GM12878 (cell line): ENCODE measurements at regions not wholly inside any gene's neighbourhood (a gene's known extent, or its start where the extent isn't known, plus 50 kb on each side); places are given as distances from the start of the nearest gene placed in this dataset.

Experiments used
- ATAC-seq: fragments of 200-7000 bp; cut with Tn5 transposase; 3 replicates; pipeline ENCODE4 v1.9.1; 2020; ENCODE audit warnings: mild to moderate bottlenecking, moderate library complexity
- BruUV-seq: library from RNA; stranded (reverse); fragments of 400-500 nt; replicated peaks from 2 replicates; lab custom pipeline; 2021; lab: Mats Ljungman, UMichigan
- CTCF ChIA-PET: fragments of 300-600 bp; sonication (Branson Sonifier 250); formaldehyde crosslinking; extraction: SDS; loops from one replicate; lab custom pipeline; 2021; ENCODE audit warnings: inconsistent platforms; lab: Yijun Ruan, JAX
- POLR2A ChIA-PET: fragments of 350-600 bp; formaldehyde crosslinking; extraction: SDS; loops from one replicate; lab custom pipeline; 2021; ENCODE audit warnings: inconsistent platforms; lab: Charles Lee
- RAD21 ChIA-PET: fragments of 300-600 bp; sonication (Branson Sonifier 250); formaldehyde crosslinking; loops from one replicate; lab custom pipeline; 2023; ENCODE audit warnings: antibody characterized with exemption; ENCODE audit not compliant: unreplicated experiment; lab: Charles Lee
- SMC1A ChIA-PET: fragments of 300-600 bp; sonication (Branson Sonifier 250); formaldehyde crosslinking; loops from one replicate; lab custom pipeline; 2023; ENCODE audit not compliant: unreplicated experiment, uncharacterized antibody; lab: Charles Lee
- DNase-seq: peaks from one replicate; pipeline ENCODE4 v3.0.0-alpha.2; 2011; ENCODE audit warnings: low read depth, low spot score
- FAIRE-seq: peaks from 3 replicates; lab custom pipeline; 2011; peaks lifted over from hg19 to GRCh38; lab: Jason Lieb, UNC
- H2AFZ ChIP-seq: 2 replicates; pipeline ENCODE4 v1.6.0; 2011; ENCODE audit warnings: low read depth, low read length, control low read depth; ENCODE audit not compliant: control insufficient read depth
- H3K27ac ChIP-seq: 2 replicates; pipeline ENCODE4 v1.5.1; 2011; ENCODE audit warnings: control low read depth; ENCODE audit not compliant: control insufficient read depth, insufficient read depth
- H3K27me3 ChIP-seq, 2 experiments: replicated peaks in 1 of 2; 2 replicates each; pipeline versions ENCODE4 v1.6.0 to v1.6.1; 2011; ENCODE audit warnings: low read length in 1 of 2; ENCODE audit not compliant: control insufficient read depth in 2 of 2, insufficient read depth in 2 of 2
- H3K36me3 ChIP-seq, 2 experiments: 2 replicates each; pipeline ENCODE4 v1.5.1; 2011; ENCODE audit warnings: low read length in 1 of 2; ENCODE audit not compliant: control insufficient read depth in 2 of 2, insufficient read depth in 2 of 2
- H3K4me1 ChIP-seq: 2 replicates; pipeline ENCODE4 v1.6.1; 2011; ENCODE audit warnings: mild to moderate bottlenecking, low read length, moderate library complexity, mixed read lengths; ENCODE audit not compliant: control insufficient read depth, insufficient read depth
- H3K4me2 ChIP-seq: 2 replicates; pipeline ENCODE4 v1.6.0; 2011; ENCODE audit warnings: control low read depth; ENCODE audit not compliant: control insufficient read depth, insufficient read depth
- H3K4me3 ChIP-seq: fragments of 200-600 bp; sonication (generic); 2 replicates; pipeline ENCODE4 v1.5.1; 2016
- H3K79me2 ChIP-seq: 2 replicates; pipeline ENCODE4 v1.6.0; 2011; ENCODE audit warnings: low read length; ENCODE audit not compliant: control insufficient read depth, insufficient read depth
- H3K9ac ChIP-seq: 2 replicates; pipeline ENCODE4 v1.8.0; 2011; ENCODE audit warnings: low read length, control low read depth, mixed read lengths; ENCODE audit not compliant: control insufficient read depth, insufficient read depth
- H3K9me3 ChIP-seq: replicated peaks from 3 replicates; pipeline ENCODE4 v1.5.1; 2011; ENCODE audit warnings: mild to moderate bottlenecking, low read length; ENCODE audit not compliant: control insufficient read depth, insufficient read depth
- H4K20me1 ChIP-seq: 2 replicates; pipeline ENCODE4 v1.6.0; 2011; ENCODE audit not compliant: control insufficient read depth, insufficient read depth
- BACH1 ChIP-seq: fragments of 450-650 bp; IDR thresholded peaks from 2 replicates; pipeline ENCODE4 v1.6.1; 2017; ENCODE audit warnings: mild to moderate bottlenecking, borderline replicate concordance
- BMI1 ChIP-seq: fragments of 450-650 bp; IDR thresholded peaks from 2 replicates; pipeline ENCODE4 v1.6.1; 2016; ENCODE audit warnings: mild to moderate bottlenecking, moderate library complexity, borderline replicate concordance
- CHD4 ChIP-seq: fragments of 200-600 bp; sonication (generic); IDR thresholded peaks from 2 replicates; pipeline ENCODE4 v1.6.1; 2016; ENCODE audit warnings: mild to moderate bottlenecking
- DPF2 ChIP-seq: fragments of 450-650 bp; IDR thresholded peaks from 2 replicates; pipeline ENCODE4 v1.6.1; 2017; ENCODE audit warnings: mild to moderate bottlenecking
- HCFC1 ChIP-seq: fragments of 150-350 bp; IDR thresholded peaks from 2 replicates; pipeline ENCODE4 v1.6.1; 2014; ENCODE audit warnings: low read length
- NFYB ChIP-seq: IDR thresholded peaks from 2 replicates; pipeline ENCODE4 v1.6.1; 2011; ENCODE audit warnings: low read depth, mild to moderate bottlenecking, low read length, improper control_type of control experiment, moderate library complexity; ENCODE audit not compliant: insufficient read depth
- RAD21 ChIP-seq: IDR thresholded peaks from 2 replicates; pipeline ENCODE4 v1.6.1; 2011; ENCODE audit warnings: mild to moderate bottlenecking, low read depth, low read length, moderate library complexity; ENCODE audit not compliant: insufficient read depth
- RB1 ChIP-seq: fragments of 450-650 bp; formaldehyde crosslinking; IDR thresholded peaks from 2 replicates; pipeline ENCODE4 v1.6.1; 2017; ENCODE audit warnings: mild to moderate bottlenecking, borderline replicate concordance
- RUNX3 ChIP-seq: IDR thresholded peaks from 2 replicates; pipeline ENCODE4 v1.6.1; 2012; ENCODE audit warnings: low read length, inconsistent platforms
- SIN3A ChIP-seq: IDR thresholded peaks from 2 replicates; pipeline ENCODE4 v1.6.1; 2012; ENCODE audit warnings: low read depth, low read length, improper control_type of control experiment
- SP1 ChIP-seq: IDR thresholded peaks from one replicate; pipeline ENCODE4 v1.6.1; 2011; ENCODE audit warnings: low read depth, low read length
- SPI1 ChIP-seq: IDR thresholded peaks from 2 replicates; pipeline ENCODE4 v1.6.1; 2011; ENCODE audit warnings: low read depth, mild to moderate bottlenecking, low read length, moderate library complexity, borderline replicate concordance; ENCODE audit not compliant: insufficient read depth
- SREBF2 ChIP-seq: IDR thresholded peaks from 2 replicates; pipeline ENCODE4 v1.6.1; 2012; ENCODE audit warnings: mild to moderate bottlenecking, low read length
- TARDBP ChIP-seq: IDR thresholded peaks from 2 replicates; pipeline ENCODE4 v1.6.1; 2016; ENCODE audit warnings: borderline replicate concordance
- ZZZ3 ChIP-seq: IDR thresholded peaks from 2 replicates; pipeline ENCODE4 v1.6.1; 2011; ENCODE audit warnings: low read depth; ENCODE audit not compliant: control insufficient read depth, insufficient read length
- WGBS: methylation state at CpG from one replicate; pipeline ENCODE4 v1.1.6; 2016; ENCODE audit warnings: low lambda C conversion rate; ENCODE audit not compliant: insufficient replicate concordance, insufficient coverage; ENCODE audit errors: missing lambda C conversion rate; 5-methylcytosine and 5-hydroxymethylcytosine counted together
- in situ Hi-C: fragments of 300-500 bp; cut with MboI; formaldehyde crosslinking; loops from 9 replicates; pipeline ENCODE4 v1.14.3; 2018; ENCODE audit warnings: mixed read lengths
- intact Hi-C: fragments of 100-400 bp; cut with micrococcal nuclease; formaldehyde crosslinking; loops from one replicate; pipeline ENCODE4 v1.14.2; 2022; ENCODE audit not compliant: unreplicated experiment
- TF ChIP-seq, protein P1 (sequence below): fragments of 450-650 bp; IDR thresholded peaks from 2 replicates; pipeline ENCODE4 v1.6.1; 2017; ENCODE audit warnings: mild to moderate bottlenecking, moderate library complexity
- TF ChIP-seq, protein P2 (sequence below): IDR thresholded peaks from 2 replicates; pipeline ENCODE4 v1.6.1; 2011; ENCODE audit warnings: borderline replicate concordance, low read depth, mild to moderate bottlenecking, moderate library complexity, low read length; ENCODE audit not compliant: insufficient read depth, poor library complexity, severe bottlenecking
- TF ChIP-seq, protein P3 (sequence below): IDR thresholded peaks from 2 replicates; pipeline ENCODE4 v1.6.1; 2012; ENCODE audit warnings: low read depth, low read length, improper control_type of control experiment

DNA sequence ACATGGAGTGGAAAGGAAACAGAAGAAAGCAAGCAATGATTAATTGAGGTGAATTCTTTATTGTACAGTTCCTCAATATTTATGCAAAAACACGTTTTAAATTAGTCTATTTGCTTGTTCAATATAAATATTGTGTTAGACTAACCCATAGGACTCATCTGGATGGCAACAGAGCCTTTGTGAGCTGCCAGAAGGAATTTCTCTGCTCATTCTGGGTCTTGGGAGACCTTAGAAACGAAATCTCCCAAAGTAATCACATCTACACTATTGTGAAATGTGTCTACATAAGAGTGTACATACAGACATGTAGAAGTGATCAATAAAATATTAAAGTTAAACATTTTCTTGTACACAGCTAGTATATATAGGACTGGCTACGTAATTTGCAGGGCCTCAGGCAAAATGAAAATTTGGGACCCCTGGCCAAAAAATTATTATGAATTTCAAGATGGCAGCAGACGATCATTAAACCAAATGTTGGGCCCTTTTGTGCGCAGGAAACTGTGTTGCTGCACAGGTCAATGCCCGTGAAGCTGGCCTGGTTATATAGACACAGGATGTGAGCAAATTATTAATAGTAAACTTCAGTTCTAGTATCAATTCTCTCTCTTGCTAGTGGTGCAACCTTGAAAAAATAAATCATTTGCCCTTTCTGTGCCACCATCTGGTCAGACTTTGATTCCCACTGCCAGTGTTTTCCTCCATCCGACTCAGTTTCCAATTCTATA is 83.3 kb downstream of the MINAR1 start:
- Histone ChIP-seq H3K9me3 (no peaks in the 10 kb centered on the region), H3K4me3 (no peak overlapping the region), H3K36me3 (no peaks in the 10 kb centered on the region), H3K27ac (no peak overlapping the region), H4K20me1 (no peaks in the 10 kb centered on the region), H3K79me2 (no peaks in the 10 kb centered on the region), H3K9ac (no peak overlapping the region), H3K4me2 (no peak overlapping the region), H2AFZ (no peak overlapping the region), H3K4me1 (no peaks in the 10 kb centered on the region), H3K27me3 (no peaks in the 10 kb centered on the region; a peak in 1 of 4 replicates)
- BruUV-seq = no TSS peak
- RAD21 ChIA-PET = no interaction called here
- in situ Hi-C loops (no loop called here), intact Hi-C loops (no loop called here)
- DNase-seq = no peak
- CTCF ChIA-PET = no interaction called here
- SMC1A ChIA-PET = no interaction called here
- POLR2A ChIA-PET = no interaction called here
- 19% methylated on average over 7 of the region's 7 CpGs for whole genome bisulfite sequencing
- FAIRE-seq = no peak
- no peak for ATAC-seq
- TF ChIP-seq NFYB = no peak
- no peak for TF ChIP-seq RAD21
- no peak for TF ChIP-seq SP1
- no peak for TF ChIP-seq ZZZ3
- no peak for TF ChIP-seq SPI1
- TF ChIP-seq RB1 = no peak
- TF ChIP-seq, protein P1, sequence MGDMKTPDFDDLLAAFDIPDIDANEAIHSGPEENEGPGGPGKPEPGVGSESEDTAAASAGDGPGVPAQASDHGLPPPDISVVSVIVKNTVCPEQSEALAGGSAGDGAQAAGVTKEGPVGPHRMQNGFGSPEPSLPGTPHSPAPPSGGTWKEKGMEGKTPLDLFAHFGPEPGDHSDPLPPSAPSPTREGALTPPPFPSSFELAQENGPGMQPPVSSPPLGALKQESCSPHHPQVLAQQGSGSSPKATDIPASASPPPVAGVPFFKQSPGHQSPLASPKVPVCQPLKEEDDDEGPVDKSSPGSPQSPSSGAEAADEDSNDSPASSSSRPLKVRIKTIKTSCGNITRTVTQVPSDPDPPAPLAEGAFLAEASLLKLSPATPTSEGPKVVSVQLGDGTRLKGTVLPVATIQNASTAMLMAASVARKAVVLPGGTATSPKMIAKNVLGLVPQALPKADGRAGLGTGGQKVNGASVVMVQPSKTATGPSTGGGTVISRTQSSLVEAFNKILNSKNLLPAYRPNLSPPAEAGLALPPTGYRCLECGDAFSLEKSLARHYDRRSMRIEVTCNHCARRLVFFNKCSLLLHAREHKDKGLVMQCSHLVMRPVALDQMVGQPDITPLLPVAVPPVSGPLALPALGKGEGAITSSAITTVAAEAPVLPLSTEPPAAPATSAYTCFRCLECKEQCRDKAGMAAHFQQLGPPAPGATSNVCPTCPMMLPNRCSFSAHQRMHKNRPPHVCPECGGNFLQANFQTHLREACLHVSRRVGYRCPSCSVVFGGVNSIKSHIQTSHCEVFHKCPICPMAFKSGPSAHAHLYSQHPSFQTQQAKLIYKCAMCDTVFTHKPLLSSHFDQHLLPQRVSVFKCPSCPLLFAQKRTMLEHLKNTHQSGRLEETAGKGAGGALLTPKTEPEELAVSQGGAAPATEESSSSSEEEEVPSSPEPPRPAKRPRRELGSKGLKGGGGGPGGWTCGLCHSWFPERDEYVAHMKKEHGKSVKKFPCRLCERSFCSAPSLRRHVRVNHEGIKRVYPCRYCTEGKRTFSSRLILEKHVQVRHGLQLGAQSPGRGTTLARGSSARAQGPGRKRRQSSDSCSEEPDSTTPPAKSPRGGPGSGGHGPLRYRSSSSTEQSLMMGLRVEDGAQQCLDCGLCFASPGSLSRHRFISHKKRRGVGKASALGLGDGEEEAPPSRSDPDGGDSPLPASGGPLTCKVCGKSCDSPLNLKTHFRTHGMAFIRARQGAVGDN = no peak
- no peak for TF ChIP-seq CHD4
- TF ChIP-seq, protein P2, sequence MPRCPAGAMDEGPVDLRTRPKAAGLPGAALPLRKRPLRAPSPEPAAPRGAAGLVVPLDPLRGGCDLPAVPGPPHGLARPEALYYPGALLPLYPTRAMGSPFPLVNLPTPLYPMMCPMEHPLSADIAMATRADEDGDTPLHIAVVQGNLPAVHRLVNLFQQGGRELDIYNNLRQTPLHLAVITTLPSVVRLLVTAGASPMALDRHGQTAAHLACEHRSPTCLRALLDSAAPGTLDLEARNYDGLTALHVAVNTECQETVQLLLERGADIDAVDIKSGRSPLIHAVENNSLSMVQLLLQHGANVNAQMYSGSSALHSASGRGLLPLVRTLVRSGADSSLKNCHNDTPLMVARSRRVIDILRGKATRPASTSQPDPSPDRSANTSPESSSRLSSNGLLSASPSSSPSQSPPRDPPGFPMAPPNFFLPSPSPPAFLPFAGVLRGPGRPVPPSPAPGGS = no peak
- TF ChIP-seq SREBF2 = no peak
- TF ChIP-seq SIN3A = no peak
- TF ChIP-seq BMI1 = no peak
- no peak for TF ChIP-seq RUNX3
- TF ChIP-seq DPF2 = no peak
- no peak for TF ChIP-seq TARDBP
- no peak for TF ChIP-seq BACH1
- TF ChIP-seq, protein P3, sequence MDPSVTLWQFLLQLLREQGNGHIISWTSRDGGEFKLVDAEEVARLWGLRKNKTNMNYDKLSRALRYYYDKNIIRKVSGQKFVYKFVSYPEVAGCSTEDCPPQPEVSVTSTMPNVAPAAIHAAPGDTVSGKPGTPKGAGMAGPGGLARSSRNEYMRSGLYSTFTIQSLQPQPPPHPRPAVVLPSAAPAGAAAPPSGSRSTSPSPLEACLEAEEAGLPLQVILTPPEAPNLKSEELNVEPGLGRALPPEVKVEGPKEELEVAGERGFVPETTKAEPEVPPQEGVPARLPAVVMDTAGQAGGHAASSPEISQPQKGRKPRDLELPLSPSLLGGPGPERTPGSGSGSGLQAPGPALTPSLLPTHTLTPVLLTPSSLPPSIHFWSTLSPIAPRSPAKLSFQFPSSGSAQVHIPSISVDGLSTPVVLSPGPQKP = no peak
- no peak for TF ChIP-seq HCFC1
